K562 (cell line): ENCODE measurements at regions not wholly inside any gene's neighbourhood (a gene's known extent, or its start where the extent isn't known, plus 50 kb on each side); places are given as distances from the start of the nearest gene placed in this dataset.

Experiments
- ATAC-seq: fragments of 200-7000 bp; cut with Tn5 transposase; 3 replicates; pipeline ENCODE4 v1.9.1; 2020; ENCODE audit warnings: moderate library complexity
- BruUV-seq: library from RNA; stranded (reverse); fragments of 400-500 nt; replicated peaks from 2 replicates; lab custom pipeline; 2021; lab: Mats Ljungman, UMichigan
- CTCF ChIA-PET: fragments of 300-600 bp; formaldehyde crosslinking; extraction: SDS; loops from one replicate; lab custom pipeline; 2021; ENCODE audit warnings: low intra/inter-chr PET ratio; lab: Yijun Ruan, JAX
- POLR2A ChIA-PET: fragments of 300-600, 350-650 bp; sonication (Branson Sonifier 250); formaldehyde crosslinking; extraction: SDS; loops from one replicate; lab custom pipeline; 2021; ENCODE audit warnings: antibody characterized with exemption, inconsistent platforms; lab: Yijun Ruan, JAX
- DNase-seq, 4 experiments: peaks; one replicate each; pipeline versions ENCODE4 v3.0.0 to v3.0.0-alpha.2; 2011 to 2018; ENCODE audit warnings: low spot score in 3 of 4, mixed read lengths in 3 of 4; ENCODE audit errors: extremely low read depth in 1 of 4
- FAIRE-seq: peaks from 2 replicates; lab custom pipeline; 2011; peaks lifted over from hg19 to GRCh38; lab: Jason Lieb, UNC
- H2AFZ ChIP-seq: 2 replicates; pipeline ENCODE4 v1.6.0; 2011; ENCODE audit warnings: low read depth, low read length, control low read depth, inconsistent platforms
- H3K27ac ChIP-seq: fragments of 200-600 bp; 3 replicates; pipeline ENCODE4 v1.8.0; 2011; ENCODE audit warnings: low read depth, mild to moderate bottlenecking, control low read depth, inconsistent platforms, low read length, moderate library complexity, mixed read lengths; ENCODE audit errors: extremely low read depth
- H3K27me3 ChIP-seq, 2 experiments: fragments of 300-600 bp in 1 of 2; 2 replicates in 1 of 2; 3 replicates in 1 of 2; pipeline versions ENCODE4 v1.6.0 to v1.8.0; 2011; ENCODE audit warnings: inconsistent platforms in 2 of 2, low read length in 2 of 2, mild to moderate bottlenecking in 1 of 2, mixed read lengths in 1 of 2, moderate library complexity in 1 of 2; ENCODE audit not compliant: control insufficient read depth in 2 of 2, insufficient read depth in 2 of 2
- H3K36me3 ChIP-seq: fragments of 300-600 bp; 3 replicates; pipeline ENCODE4 v1.8.0; 2011; ENCODE audit warnings: mild to moderate bottlenecking, low read length, inconsistent platforms; ENCODE audit not compliant: control insufficient read depth, insufficient read depth
- H3K4me1 ChIP-seq, 2 experiments: fragments of 200-600 bp in 1 of 2; replicated peaks in 1 of 2; 2 replicates in 1 of 2; 3 replicates in 1 of 2; pipeline versions ENCODE4 v1.5.1 to v1.8.0; 2011; ENCODE audit warnings: inconsistent platforms in 2 of 2, low read length in 2 of 2, mild to moderate bottlenecking in 1 of 2, mixed read lengths in 1 of 2, moderate library complexity in 1 of 2; ENCODE audit not compliant: control insufficient read depth in 2 of 2, insufficient read depth in 2 of 2
- H3K4me2 ChIP-seq: 2 replicates; pipeline ENCODE4 v1.6.1; 2011; ENCODE audit warnings: low read length, control low read depth, inconsistent platforms, mixed read lengths; ENCODE audit not compliant: insufficient read depth
- H3K4me3 ChIP-seq: fragments of 200-600 bp; sonication (generic), shearing (Covaris generic); 2 replicates; pipeline ENCODE4 v1.5.1; 2016; ENCODE audit warnings: control low read depth, inconsistent platforms
- H3K79me2 ChIP-seq: fragments of 200-600 bp; 3 replicates; pipeline ENCODE4 v1.8.0; 2011; ENCODE audit warnings: low read length, inconsistent platforms; ENCODE audit not compliant: control insufficient read depth, insufficient read depth
- H3K9ac ChIP-seq, 2 experiments: 2 replicates each; pipeline versions ENCODE4 v1.6.0 to v1.6.1; 2011; ENCODE audit warnings: low read depth in 2 of 2, low read length in 2 of 2, control low read depth in 1 of 2, inconsistent platforms in 1 of 2, mild to moderate bottlenecking in 1 of 2, mixed read lengths in 1 of 2; ENCODE audit not compliant: insufficient read depth in 1 of 2
- H3K9me1 ChIP-seq: one replicate; pipeline ENCODE4 v1.6.0; 2011; ENCODE audit warnings: inconsistent platforms, mild to moderate bottlenecking, low read length, moderate library complexity; ENCODE audit not compliant: control insufficient read depth, insufficient read depth
- H3K9me3 ChIP-seq: replicated peaks from 2 replicates; pipeline ENCODE4 v1.5.1; 2011; ENCODE audit warnings: low read depth, low read length, inconsistent platforms; ENCODE audit not compliant: control insufficient read depth, insufficient read depth
- H4K20me1 ChIP-seq: replicated peaks from 2 replicates; pipeline ENCODE4 v1.6.1; 2011; ENCODE audit warnings: low read length, inconsistent platforms, mixed read lengths; ENCODE audit not compliant: control insufficient read depth, insufficient read depth
- CBX3 ChIP-seq, 2 experiments: IDR thresholded peaks; 1 replicate in 1 of 2; 2 replicates in 1 of 2; pipeline ENCODE4 v1.6.1; 2012; ENCODE audit warnings: inconsistent platforms in 2 of 2, low read length in 2 of 2, borderline replicate concordance in 1 of 2, control low read depth in 1 of 2
- MBD2 ChIP-seq: sonication (generic); IDR thresholded peaks from 2 replicates; pipeline ENCODE4 v1.6.1; 2016; ENCODE audit warnings: low read depth, borderline replicate concordance
- NFYB ChIP-seq: IDR thresholded peaks from 2 replicates; pipeline ENCODE4 v1.6.1; 2011; ENCODE audit warnings: mild to moderate bottlenecking, moderate library complexity; ENCODE audit not compliant: insufficient read length; ENCODE audit errors: extremely low read depth
- NONO ChIP-seq, 2 experiments: fragments of 200-400 bp in 1 of 2; fragments of 450-650 bp in 1 of 2; formaldehyde crosslinking in 1 of 2; IDR thresholded peaks; 2 replicates each; pipeline ENCODE4 v1.6.1; 2017; ENCODE audit warnings: low read depth in 2 of 2, mild to moderate bottlenecking in 2 of 2, moderate library complexity in 2 of 2, low read length in 1 of 2
- NR2C1 ChIP-seq, 2 experiments: fragments of 450-650 bp; IDR thresholded peaks; 2 replicates each; pipeline ENCODE4 v1.6.1; 2017; ENCODE audit warnings: mild to moderate bottlenecking in 2 of 2, antibody characterized with exemption in 1 of 2, inconsistent platforms in 1 of 2, missing compliant biosample characterization in 1 of 2, missing genetic modification characterization in 1 of 2
- ZNF212 ChIP-seq: fragments of 450-650 bp; formaldehyde crosslinking; IDR thresholded peaks from 2 replicates; pipeline ENCODE4 v1.4.0; 2020; ENCODE audit warnings: mild to moderate bottlenecking
- WGBS: fragments of 100-300 bp; shearing (Covaris generic); methylation state at CpG from one replicate; pipeline ENCODE4 v1.1.6; 2016; ENCODE audit warnings: low coverage, mixed read lengths; ENCODE audit not compliant: insufficient coverage; ENCODE audit errors: missing lambda C conversion rate; 5-methylcytosine and 5-hydroxymethylcytosine counted together
- in situ Hi-C: fragments of 300-500 bp; cut with MboI; formaldehyde crosslinking; loops from 4 replicates; pipeline ENCODE4 v1.15.0; 2018; ENCODE audit warnings: inconsistent platforms, mixed read lengths
- intact Hi-C: fragments of 100-400 bp; cut with micrococcal nuclease; formaldehyde crosslinking; loops from 2 replicates; pipeline ENCODE4 v1.14.2; 2022
- TF ChIP-seq, protein P1 (sequence below): fragments of 200-400 bp; formaldehyde crosslinking; IDR thresholded peaks from 2 replicates; pipeline ENCODE4 v1.6.1; 2017; ENCODE audit warnings: mild to moderate bottlenecking, low read depth, low read length, moderate library complexity
- TF ChIP-seq, protein P2 (sequence below), 2 experiments: fragments of 450-650 bp in 1 of 2; sonication (generic) in 1 of 2; formaldehyde crosslinking in 1 of 2; IDR thresholded peaks; 2 replicates each; pipeline versions ENCODE4 v1.7.1 to v1.9.0; 2016 to 2022; ENCODE audit warnings: inconsistent platforms in 1 of 2, mild to moderate bottlenecking in 1 of 2, missing genetic modification reagents in 1 of 2

DNA sequence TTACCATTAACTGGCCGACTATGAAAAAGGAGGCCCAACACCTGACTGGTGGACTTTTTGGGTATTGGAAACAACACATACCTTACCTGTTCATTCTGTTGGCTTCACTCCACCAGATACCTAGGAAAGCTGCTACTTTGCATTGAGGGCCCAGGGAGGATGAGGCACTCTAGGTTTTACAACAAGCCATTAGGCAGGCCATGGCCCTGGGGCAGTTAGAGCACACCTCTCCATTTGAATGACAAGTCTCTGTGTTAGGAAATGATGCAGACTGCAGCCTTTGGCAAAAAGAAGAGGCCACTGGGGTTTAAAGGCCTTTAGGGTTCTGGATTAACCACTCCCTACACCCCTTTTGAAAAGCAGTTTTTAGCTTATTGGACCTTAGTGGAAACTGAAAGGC, 144.3 kb downstream of the OR2B2 start:
- intact Hi-C loops (no loop called here), in situ Hi-C loops (no loop called here)
- Histone ChIP-seq H2AFZ (no peak overlapping the region), H3K9ac (no peak overlapping the region), H3K79me2 (no peaks in the 10 kb centered on the region), H3K27ac (no peak overlapping the region), H3K9me1 (no peaks in the 10 kb centered on the region), H3K4me2 (no peak overlapping the region), H3K9me3 (no peaks in the 10 kb centered on the region), H3K36me3 (no peaks in the 10 kb centered on the region), H4K20me1 (no peaks in the 10 kb centered on the region), H3K27me3 (no peaks in the 10 kb centered on the region), H3K4me3 (no peak overlapping the region), H3K4me1 (peaks cover 9 to 11% of the 10 kb centered on the region in 2 experiments)
- BruUV-seq, result no TSS peak
- no peak for ATAC-seq
- 40% methylated on average over 1 of the region's 1 CpG for WGBS
- peak in 1 of 4 experiments; percentile 5 for DNase-seq
- no peak for FAIRE-seq
- ChIA-PET CTCF (no interaction called here), POLR2A (interaction anchor here (0.5 to 1.5 kb wide), 7 partner anchors 8 to 318 kb away, joined by 3 to 4 read pairs (median 3); a partner anchor contains a TSS)
- TF ChIP-seq, protein P1, sequence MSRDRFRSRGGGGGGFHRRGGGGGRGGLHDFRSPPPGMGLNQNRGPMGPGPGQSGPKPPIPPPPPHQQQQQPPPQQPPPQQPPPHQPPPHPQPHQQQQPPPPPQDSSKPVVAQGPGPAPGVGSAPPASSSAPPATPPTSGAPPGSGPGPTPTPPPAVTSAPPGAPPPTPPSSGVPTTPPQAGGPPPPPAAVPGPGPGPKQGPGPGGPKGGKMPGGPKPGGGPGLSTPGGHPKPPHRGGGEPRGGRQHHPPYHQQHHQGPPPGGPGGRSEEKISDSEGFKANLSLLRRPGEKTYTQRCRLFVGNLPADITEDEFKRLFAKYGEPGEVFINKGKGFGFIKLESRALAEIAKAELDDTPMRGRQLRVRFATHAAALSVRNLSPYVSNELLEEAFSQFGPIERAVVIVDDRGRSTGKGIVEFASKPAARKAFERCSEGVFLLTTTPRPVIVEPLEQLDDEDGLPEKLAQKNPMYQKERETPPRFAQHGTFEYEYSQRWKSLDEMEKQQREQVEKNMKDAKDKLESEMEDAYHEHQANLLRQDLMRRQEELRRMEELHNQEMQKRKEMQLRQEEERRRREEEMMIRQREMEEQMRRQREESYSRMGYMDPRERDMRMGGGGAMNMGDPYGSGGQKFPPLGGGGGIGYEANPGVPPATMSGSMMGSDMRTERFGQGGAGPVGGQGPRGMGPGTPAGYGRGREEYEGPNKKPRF, result no peak
- TF ChIP-seq NONO (IDR thresholded peaks at IDR 0.05; ENCODE audit: low read depth in 2 of 2, low read length in 1 of 2) (no peak), ZNF212 (no peak), MBD2 (no peak), CBX3 (IDR thresholded peaks at IDR 0.05; ENCODE audit: borderline replicate concordance in 1 of 2, low read length in 2 of 2) (no peak), NFYB (no peak), NR2C1 (IDR thresholded peaks at IDR 0.05) (no peak), NR2C1 (tag; IDR thresholded peaks at IDR 0.05) (no peak)
- TF ChIP-seq, protein P2, sequence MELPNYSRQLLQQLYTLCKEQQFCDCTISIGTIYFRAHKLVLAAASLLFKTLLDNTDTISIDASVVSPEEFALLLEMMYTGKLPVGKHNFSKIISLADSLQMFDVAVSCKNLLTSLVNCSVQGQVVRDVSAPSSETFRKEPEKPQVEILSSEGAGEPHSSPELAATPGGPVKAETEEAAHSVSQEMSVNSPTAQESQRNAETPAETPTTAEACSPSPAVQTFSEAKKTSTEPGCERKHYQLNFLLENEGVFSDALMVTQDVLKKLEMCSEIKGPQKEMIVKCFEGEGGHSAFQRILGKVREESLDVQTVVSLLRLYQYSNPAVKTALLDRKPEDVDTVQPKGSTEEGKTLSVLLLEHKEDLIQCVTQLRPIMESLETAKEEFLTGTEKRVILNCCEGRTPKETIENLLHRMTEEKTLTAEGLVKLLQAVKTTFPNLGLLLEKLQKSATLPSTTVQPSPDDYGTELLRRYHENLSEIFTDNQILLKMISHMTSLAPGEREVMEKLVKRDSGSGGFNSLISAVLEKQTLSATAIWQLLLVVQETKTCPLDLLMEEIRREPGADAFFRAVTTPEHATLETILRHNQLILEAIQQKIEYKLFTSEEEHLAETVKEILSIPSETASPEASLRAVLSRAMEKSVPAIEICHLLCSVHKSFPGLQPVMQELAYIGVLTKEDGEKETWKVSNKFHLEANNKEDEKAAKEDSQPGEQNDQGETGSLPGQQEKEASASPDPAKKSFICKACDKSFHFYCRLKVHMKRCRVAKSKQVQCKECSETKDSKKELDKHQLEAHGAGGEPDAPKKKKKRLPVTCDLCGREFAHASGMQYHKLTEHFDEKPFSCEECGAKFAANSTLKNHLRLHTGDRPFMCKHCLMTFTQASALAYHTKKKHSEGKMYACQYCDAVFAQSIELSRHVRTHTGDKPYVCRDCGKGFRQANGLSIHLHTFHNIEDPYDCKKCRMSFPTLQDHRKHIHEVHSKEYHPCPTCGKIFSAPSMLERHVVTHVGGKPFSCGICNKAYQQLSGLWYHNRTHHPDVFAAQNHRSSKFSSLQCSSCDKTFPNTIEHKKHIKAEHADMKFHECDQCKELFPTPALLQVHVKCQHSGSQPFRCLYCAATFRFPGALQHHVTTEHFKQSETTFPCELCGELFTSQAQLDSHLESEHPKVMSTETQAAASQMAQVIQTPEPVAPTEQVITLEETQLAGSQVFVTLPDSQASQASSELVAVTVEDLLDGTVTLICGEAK (IDR thresholded peaks at IDR 0.05), result no peak
- TF ChIP-seq, protein P2 (CRISPR knock-in tag; IDR thresholded peaks at IDR 0.05), result no peak
